ENCODE measurements at regions not wholly inside any gene's neighbourhood (a gene's known extent, or its start where the extent isn't known, plus 50 kb on each side); places are given as distances from the start of the nearest gene placed in this dataset.

DNA sequence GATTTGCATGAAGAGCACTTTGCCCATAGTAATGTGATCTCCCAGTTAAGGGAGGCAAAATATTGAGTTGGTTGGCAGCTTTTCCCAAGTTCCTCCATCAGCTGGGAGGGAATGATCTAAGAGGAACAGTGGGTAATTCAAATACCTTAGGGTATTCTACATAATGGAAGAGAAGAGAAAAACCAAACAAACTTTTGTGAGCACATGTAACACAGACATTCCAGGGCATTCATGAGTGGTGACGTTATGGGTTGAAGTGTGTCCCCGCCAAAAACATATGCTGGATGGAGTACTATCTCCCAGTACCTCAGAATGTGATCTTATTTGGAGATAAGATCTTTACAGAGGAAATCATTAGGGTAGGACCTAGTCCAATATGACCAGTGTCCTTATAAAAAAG lies 220.1 kb downstream of the FOXO1 start:
- no peak overlapping the region for H3K27ac ChIP-seq (ENCODE audit: control insufficient read depth, insufficient read depth, low read length)
- no peaks in the 10 kb centered on the region for H3K79me2 ChIP-seq (ENCODE audit: control insufficient read depth, insufficient read depth, low read length)
- TF ChIP-seq, protein P1, sequence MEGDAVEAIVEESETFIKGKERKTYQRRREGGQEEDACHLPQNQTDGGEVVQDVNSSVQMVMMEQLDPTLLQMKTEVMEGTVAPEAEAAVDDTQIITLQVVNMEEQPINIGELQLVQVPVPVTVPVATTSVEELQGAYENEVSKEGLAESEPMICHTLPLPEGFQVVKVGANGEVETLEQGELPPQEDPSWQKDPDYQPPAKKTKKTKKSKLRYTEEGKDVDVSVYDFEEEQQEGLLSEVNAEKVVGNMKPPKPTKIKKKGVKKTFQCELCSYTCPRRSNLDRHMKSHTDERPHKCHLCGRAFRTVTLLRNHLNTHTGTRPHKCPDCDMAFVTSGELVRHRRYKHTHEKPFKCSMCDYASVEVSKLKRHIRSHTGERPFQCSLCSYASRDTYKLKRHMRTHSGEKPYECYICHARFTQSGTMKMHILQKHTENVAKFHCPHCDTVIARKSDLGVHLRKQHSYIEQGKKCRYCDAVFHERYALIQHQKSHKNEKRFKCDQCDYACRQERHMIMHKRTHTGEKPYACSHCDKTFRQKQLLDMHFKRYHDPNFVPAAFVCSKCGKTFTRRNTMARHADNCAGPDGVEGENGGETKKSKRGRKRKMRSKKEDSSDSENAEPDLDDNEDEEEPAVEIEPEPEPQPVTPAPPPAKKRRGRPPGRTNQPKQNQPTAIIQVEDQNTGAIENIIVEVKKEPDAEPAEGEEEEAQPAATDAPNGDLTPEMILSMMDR (optimal IDR thresholded peaks at IDR 0.05 in 1 of 3, IDR thresholded peaks at IDR 0.05 in 1 of 3, conservative IDR thresholded peaks at IDR 0.05 in 1 of 3; ENCODE audit: extremely low read depth in 1 of 3, insufficient read depth in 2 of 3, low read length in 3 of 3): no peak
- TF ChIP-seq EZH2 (IDR thresholded peaks at IDR 0.05; ENCODE audit: low read length): no peak
- no peak overlapping the region for H3K4me2 ChIP-seq (ENCODE audit: control insufficient read depth, extremely low read depth, insufficient read depth, low read depth, low read length)
- H3K36me3 ChIP-seq (ENCODE audit: control insufficient read depth in 2 of 2, extremely low read depth in 1 of 2, insufficient read depth in 2 of 2, low read length in 2 of 2): no peaks in the 10 kb centered on the region
- no peaks in the 10 kb centered on the region for H3K9me3 ChIP-seq (ENCODE audit: control insufficient read depth, low read depth, low read length)
- H4K20me1 ChIP-seq (ENCODE audit: control insufficient read depth, extremely low read depth, insufficient read depth, low read length): no peaks in the 10 kb centered on the region
- FAIRE-seq: peak; percentile 64
- H3K4me3 ChIP-seq (ENCODE audit: control insufficient read depth in 2 of 3, extremely low read depth in 1 of 3, insufficient read depth in 2 of 3, low read depth in 1 of 3, low read length in 3 of 3): no peak overlapping the region
- H2AFZ ChIP-seq (ENCODE audit: control insufficient read depth, low read length): no peak overlapping the region
- H3K4me1 ChIP-seq (ENCODE audit: control insufficient read depth, extremely low read depth, insufficient read depth, low read length): peaks cover 8% of the 10 kb centered on the region
- dilution Hi-C loops (cut with MboI; ENCODE audit: extremely low pct_ligation_motif_present, low sequenced_read_pairs): no loop called here
- no peak overlapping the region for H3K9ac ChIP-seq (ENCODE audit: control insufficient read depth, extremely low read depth, insufficient read depth, low read length)
- no peaks in the 10 kb centered on the region for H3K27me3 ChIP-seq (ENCODE audit: control insufficient read depth, extremely low read depth, insufficient read depth, low read length)
- no peaks in the 10 kb centered on the region for H3K9me1 ChIP-seq (ENCODE audit: control insufficient read depth, extremely low read depth, insufficient read depth, low read length)
- DNase-seq (ENCODE audit: low read depth, low spot score): no peak

DNA sequence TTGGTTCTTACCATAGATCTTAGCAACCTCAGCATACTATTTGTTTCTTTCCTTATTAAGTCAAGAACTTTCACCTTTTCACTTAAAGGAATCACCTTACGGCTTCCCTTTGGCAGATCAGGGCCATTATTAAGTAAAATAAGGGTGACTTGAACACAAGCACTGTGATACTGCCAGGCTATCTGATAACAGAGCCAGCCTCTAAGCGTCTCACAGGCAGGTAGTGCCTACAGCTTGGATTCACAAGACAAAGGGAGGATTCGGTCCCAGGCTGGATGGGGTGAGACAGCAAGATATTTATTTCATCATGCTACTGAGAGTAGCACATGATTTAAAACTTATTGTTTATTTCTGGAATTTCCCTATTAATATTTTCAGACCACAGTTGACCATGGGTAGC lies 218.6 kb downstream of the FOXO1 start:
- Histone ChIP-seq H3K79me2 (ENCODE audit: control insufficient read depth, insufficient read depth, low read length) (no peaks in the 10 kb centered on the region), H3K27ac (ENCODE audit: control insufficient read depth, insufficient read depth, low read length) (no peak overlapping the region), H3K27me3 (ENCODE audit: control insufficient read depth, extremely low read depth, insufficient read depth, low read length) (no peaks in the 10 kb centered on the region), H3K4me2 (ENCODE audit: control insufficient read depth, extremely low read depth, insufficient read depth, low read depth, low read length) (no peak overlapping the region), H3K36me3 (ENCODE audit: control insufficient read depth in 2 of 2, extremely low read depth in 1 of 2, insufficient read depth in 2 of 2, low read length in 2 of 2) (no peaks in the 10 kb centered on the region), H3K9me1 (ENCODE audit: control insufficient read depth, extremely low read depth, insufficient read depth, low read length) (no peaks in the 10 kb centered on the region), H3K4me3 (ENCODE audit: control insufficient read depth in 2 of 3, extremely low read depth in 1 of 3, insufficient read depth in 2 of 3, low read depth in 1 of 3, low read length in 3 of 3) (no peak overlapping the region), H4K20me1 (ENCODE audit: control insufficient read depth, extremely low read depth, insufficient read depth, low read length) (no peaks in the 10 kb centered on the region), H3K9me3 (ENCODE audit: control insufficient read depth, low read depth, low read length) (no peaks in the 10 kb centered on the region), H3K9ac (ENCODE audit: control insufficient read depth, extremely low read depth, insufficient read depth, low read length) (no peak overlapping the region), H3K4me1 (ENCODE audit: control insufficient read depth, extremely low read depth, insufficient read depth, low read length) (peaks cover 19% of the 10 kb centered on the region), H2AFZ (ENCODE audit: control insufficient read depth, low read length) (no peak overlapping the region)
- FAIRE-seq: no peak
- TF ChIP-seq, protein P1 (optimal IDR thresholded peaks at IDR 0.05 in 1 of 3, IDR thresholded peaks at IDR 0.05 in 1 of 3, conservative IDR thresholded peaks at IDR 0.05 in 1 of 3; ENCODE audit: extremely low read depth in 1 of 3, insufficient read depth in 2 of 3, low read length in 3 of 3): no peak
- TF ChIP-seq EZH2 (IDR thresholded peaks at IDR 0.05; ENCODE audit: low read length): no peak
- dilution Hi-C loops (cut with MboI; ENCODE audit: extremely low pct_ligation_motif_present, low sequenced_read_pairs): no loop called here
- DNase-seq (ENCODE audit: low read depth, low spot score): no peak

Measured in keratinocyte (primary cell).